ENCODE measurements at regions not wholly inside any gene's neighbourhood (a gene's known extent, or its start where the extent isn't known, plus 50 kb on each side); places are given as distances from the start of the nearest gene placed in this dataset.

GRCh38 chr1:98068016-98068415 lies 147.2 kb upstream of the DPYD start:
- DNase-seq (ENCODE audit: low read depth): no peak
- no peak for TF ChIP-seq CTCF (IDR thresholded peaks at IDR 0.05; ENCODE audit: low read depth, low read length, missing control alignments)
- H3K4me3 ChIP-seq (ENCODE audit: low read depth, low read length): no peak overlapping the region

GRCh38 chr1:98066911-98067310 lies 146.1 kb upstream of the DPYD start:
- no peak for TF ChIP-seq CTCF (IDR thresholded peaks at IDR 0.05; ENCODE audit: low read depth, low read length, missing control alignments)
- no peak for DNase-seq (ENCODE audit: low read depth)
- H3K4me3 ChIP-seq (ENCODE audit: low read depth, low read length): no peak overlapping the region

- DNase-seq (ENCODE audit: low read depth): no peak
- TF ChIP-seq CTCF (IDR thresholded peaks at IDR 0.05; ENCODE audit: low read depth, low read length, missing control alignments): no peak
- no peak overlapping the region for H3K4me3 ChIP-seq (ENCODE audit: low read depth, low read length)
Measured at GRCh38 chr1:98059620-98060019, 138.8 kb upstream of the DPYD start.

- no peak overlapping the region for H3K4me3 ChIP-seq (ENCODE audit: low read depth, low read length)
- TF ChIP-seq CTCF (IDR thresholded peaks at IDR 0.05; ENCODE audit: low read depth, low read length, missing control alignments): no peak
- DNase-seq (ENCODE audit: low read depth): no peak
Measured at GRCh38 chr1:98058676-98059075, 137.8 kb upstream of the DPYD start.

GRCh38 chr1:98057236-98057910 lies 136.5 kb upstream of the DPYD start:
- no peak for DNase-seq (ENCODE audit: low read depth)
- H3K4me3 ChIP-seq (ENCODE audit: low read depth, low read length): no peak overlapping the region
- TF ChIP-seq CTCF (IDR thresholded peaks at IDR 0.05; ENCODE audit: low read depth, low read length, missing control alignments): no peak

- no peak for DNase-seq (ENCODE audit: low read depth)
- no peak for TF ChIP-seq CTCF (IDR thresholded peaks at IDR 0.05; ENCODE audit: low read depth, low read length, missing control alignments)
- no peak overlapping the region for H3K4me3 ChIP-seq (ENCODE audit: low read depth, low read length)
Measured at GRCh38 chr1:98056781-98057180, 135.9 kb upstream of the DPYD start.

- no peak for DNase-seq (ENCODE audit: low read depth)
- no peak overlapping the region for H3K4me3 ChIP-seq (ENCODE audit: low read depth, low read length)
- TF ChIP-seq CTCF (IDR thresholded peaks at IDR 0.05; ENCODE audit: low read depth, low read length, missing control alignments): no peak
Measured at GRCh38 chr1:98055457-98055856, 134.6 kb upstream of the DPYD start.

Data from GM12864 (cell line).